RWPE1 (cell line): ENCODE measurements at regions not wholly inside any gene's neighbourhood (a gene's known extent, or its start where the extent isn't known, plus 50 kb on each side); places are given as distances from the start of the nearest gene placed in this dataset.

Experiments
- CTCF ChIA-PET: fragments of 350-600 bp; sonication (Branson Sonifier 250); formaldehyde crosslinking; extraction: SDS; loops from one replicate; lab custom pipeline; 2021; lab: Yijun Ruan, JAX
- POLR2A ChIA-PET: fragments of 400-600 bp; formaldehyde crosslinking; extraction: SDS; loops from one replicate; lab custom pipeline; 2020; ENCODE audit warnings: antibody characterized with exemption; ENCODE audit not compliant: low non-redundant PET; lab: Yijun Ruan, JAX
- DNase-seq: peaks from one replicate; pipeline ENCODE4 v3.0.0; 2012; ENCODE audit warnings: low spot score
- H3K27ac ChIP-seq: fragments of 450-650 bp; 2 replicates; pipeline ENCODE4 v1.5.1; 2017
- CTCF ChIP-seq: fragments of 450-650 bp; conservative IDR thresholded peaks from 2 replicates; pipeline ENCODE4 v1.5.1; 2017; ENCODE audit warnings: low read depth, mild to moderate bottlenecking

GRCh38 chr1:88247666-88248065, 436.4 kb upstream of the PKN2 start:
- DNase-seq, result no peak
- ChIA-PET CTCF (no interaction called here), POLR2A (no interaction called here)
- H3K27ac ChIP-seq, result no peak overlapping the region
- TF ChIP-seq CTCF, result no peak

DNA sequence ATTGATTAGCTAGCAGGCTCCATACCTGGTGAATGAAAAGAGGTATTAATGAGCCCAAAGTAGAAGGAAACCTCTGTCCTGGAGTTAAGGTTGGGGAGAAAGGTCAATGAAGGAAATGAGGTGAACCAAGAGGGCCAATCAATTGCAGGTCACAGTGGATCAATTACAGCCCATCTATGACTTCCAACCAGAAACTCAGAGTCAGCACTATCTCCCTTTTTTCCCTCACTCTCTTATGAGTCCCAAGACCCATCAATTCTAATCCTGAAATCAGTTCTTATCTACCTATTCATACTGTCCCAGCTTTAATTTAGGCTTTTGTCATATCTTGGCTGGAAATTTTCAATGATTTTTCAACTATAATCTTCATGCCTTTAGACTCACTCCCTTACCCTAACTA, 433.2 kb upstream of the PKN2 start:
- no peak overlapping the region for H3K27ac ChIP-seq
- no peak for TF ChIP-seq CTCF
- DNase-seq, result no peak
- ChIA-PET POLR2A (no interaction called here), CTCF (interaction anchor here (0.6 kb wide), 1 partner anchor 517 kb away, joined by 3 read pairs; no protein-coding TSS in a partner anchor)

GRCh38 chr1:88252745-88253144, 431.3 kb upstream of the PKN2 start:
- CTCF ChIA-PET, result interaction anchor here (1.8 kb wide), 1 partner anchor 25 kb away, joined by 7 read pairs; no protein-coding TSS in a partner anchor

DNA sequence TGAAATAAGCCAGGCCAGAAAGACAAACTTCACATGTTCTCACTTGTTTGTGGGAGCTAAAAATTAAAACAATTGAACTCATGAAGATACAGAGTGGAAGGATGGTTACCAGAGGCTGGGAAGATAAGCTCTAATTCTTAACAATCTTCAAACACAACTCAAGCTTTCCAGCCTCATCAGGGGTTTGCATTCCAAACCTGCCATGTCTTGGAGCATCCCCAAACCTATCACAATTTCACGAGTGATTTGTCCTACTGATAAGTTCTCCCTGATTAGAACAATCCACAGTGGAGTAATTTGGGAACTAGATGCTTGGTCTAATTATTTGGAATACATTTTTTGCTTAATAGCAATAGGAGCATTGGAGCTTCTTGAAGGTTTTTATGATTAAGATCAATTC, 418.5 kb upstream of the PKN2 start:
- no peak for TF ChIP-seq CTCF
- POLR2A ChIA-PET, result no interaction called here
- H3K27ac ChIP-seq, result no peak overlapping the region
- no peak for DNase-seq
- CTCF ChIA-PET, result no interaction called here

More at GRCh38 chr1:88252745-88253144, 431.3 kb upstream of the PKN2 start:
- POLR2A ChIA-PET, result no interaction called here
- no peak for DNase-seq
- no peak for TF ChIP-seq CTCF
- no peak overlapping the region for H3K27ac ChIP-seq

DNA sequence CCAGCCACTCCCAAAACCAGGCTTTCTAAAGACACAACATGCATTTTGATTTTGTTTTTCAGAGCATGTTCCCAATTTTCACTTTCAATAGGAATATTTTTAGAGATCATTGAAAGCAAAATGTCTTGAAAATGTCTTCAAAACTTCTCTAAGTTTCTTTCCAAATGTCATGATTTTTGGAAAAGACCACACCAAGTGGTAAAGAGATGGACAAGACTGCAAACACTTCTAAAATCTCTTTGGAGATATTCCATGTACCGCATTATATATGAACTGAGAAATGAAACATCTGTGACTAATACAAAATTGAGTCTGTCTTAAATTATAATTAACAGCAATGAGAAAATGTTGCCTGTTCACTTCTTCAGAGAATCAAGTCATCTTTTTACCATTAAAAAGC, 418.0 kb upstream of the PKN2 start:
- ChIA-PET CTCF (no interaction called here), POLR2A (no interaction called here)
- no peak overlapping the region for H3K27ac ChIP-seq
- TF ChIP-seq CTCF, result no peak
- no peak for DNase-seq

GRCh38 chr1:88272216-88272615, 411.9 kb upstream of the PKN2 start:
- DNase-seq, result no peak
- H3K27ac ChIP-seq, result no peak overlapping the region
- ChIA-PET POLR2A (no interaction called here), CTCF (no interaction called here)
- TF ChIP-seq CTCF, result no peak

DNA sequence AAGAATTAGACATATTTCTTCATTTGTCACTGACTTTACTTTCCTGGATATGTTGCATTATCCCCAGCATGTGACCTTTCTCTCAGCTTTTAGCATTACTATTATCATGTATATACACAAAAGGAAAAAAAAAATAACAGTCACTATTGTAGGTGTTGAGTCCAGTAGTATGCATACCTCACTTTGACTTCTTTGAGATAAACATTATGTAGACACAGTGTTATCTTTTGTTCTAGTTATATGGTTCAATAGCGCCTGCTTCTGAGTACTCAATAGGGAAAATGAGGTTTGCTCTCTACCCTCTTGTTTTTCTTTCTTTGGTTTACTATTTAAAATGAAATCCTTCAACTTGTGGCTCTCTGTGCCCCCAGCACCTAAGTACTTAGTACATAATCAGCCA, 409.6 kb upstream of the PKN2 start:
- DNase-seq, result no peak
- CTCF ChIA-PET, result no interaction called here
- H3K27ac ChIP-seq, result no peak overlapping the region
- POLR2A ChIA-PET, result no interaction called here
- TF ChIP-seq CTCF, result no peak
